SU-DHL-6 (cell line): ENCODE measurements at regions not wholly inside any gene's neighbourhood (a gene's known extent, or its start where the extent isn't known, plus 50 kb on each side); places are given as distances from the start of the nearest gene placed in this dataset.

Experiments used
- H2AFZ ChIP-seq: fragments of 200-600 bp; sonication (generic); 2 replicates; pipeline ENCODE4 v1.6.1; 2014; ENCODE audit warnings: low read depth, mild to moderate bottlenecking, moderate library complexity, mixed read lengths, antibody characterized with exemption, low read length; ENCODE audit not compliant: severe bottlenecking
- H3F3A ChIP-seq: fragments of 200-600 bp; shearing (Covaris generic); 2 replicates; pipeline ENCODE4 v1.6.0; 2016; ENCODE audit warnings: antibody characterized with exemption, mild to moderate bottlenecking; ENCODE audit not compliant: insufficient read depth
- H3K27ac ChIP-seq: fragments of 200-600 bp; sonication (generic); 2 replicates; pipeline ENCODE4 v1.5.1; 2016; ENCODE audit warnings: low read depth, mild to moderate bottlenecking, low read length, moderate library complexity, mixed read lengths
- H3K27me3 ChIP-seq: fragments of 200-600 bp; sonication (generic), shearing (Covaris generic); 2 replicates; pipeline ENCODE4 v1.6.0; 2014; ENCODE audit warnings: mild to moderate bottlenecking, low read length
- H3K36me3 ChIP-seq: fragments of 200-600 bp; sonication (generic); 2 replicates; pipeline ENCODE4 v1.6.1; 2014; ENCODE audit warnings: mild to moderate bottlenecking, low read length, mixed read lengths
- H3K4me2 ChIP-seq: fragments of 300-600, 200-600 bp; shearing (Covaris generic), sonication (generic); 2 replicates; pipeline ENCODE4 v1.6.0; 2014; ENCODE audit warnings: low read length, low read depth, mild to moderate bottlenecking; ENCODE audit not compliant: poor library complexity, severe bottlenecking
- H3K4me3 ChIP-seq: fragments of 200-600 bp; sonication (generic); 2 replicates; pipeline ENCODE4 v1.5.1; 2014; ENCODE audit warnings: antibody characterized with exemption, low read length, mild to moderate bottlenecking, mixed read lengths; ENCODE audit not compliant: insufficient read depth, poor library complexity, severe bottlenecking
- H3K79me2 ChIP-seq: fragments of 200-600 bp; sonication (generic); 2 replicates; pipeline ENCODE4 v1.6.1; 2014; ENCODE audit warnings: mild to moderate bottlenecking, low read length, moderate library complexity; ENCODE audit not compliant: insufficient read depth
- H3K9ac ChIP-seq: fragments of 200-600 bp; sonication (generic); 2 replicates; pipeline ENCODE4 v1.7.0; 2014; ENCODE audit warnings: mild to moderate bottlenecking, low read length
- H3K9me2 ChIP-seq: fragments of 200-600 bp; sonication (generic); replicated peaks from 2 replicates; pipeline ENCODE4 v1.6.1; 2014; ENCODE audit warnings: low read length; ENCODE audit not compliant: insufficient read depth
- H3K9me3 ChIP-seq: fragments of 200-600 bp; sonication (generic); 2 replicates; pipeline ENCODE4 v1.6.1; 2014; ENCODE audit warnings: low read length, mixed read lengths; ENCODE audit not compliant: insufficient read depth
- H4K20me1 ChIP-seq: fragments of 200-600 bp; sonication (generic); 2 replicates; pipeline ENCODE4 v1.6.1; 2014; ENCODE audit warnings: low read depth, mild to moderate bottlenecking, antibody characterized with exemption, low read length, moderate library complexity, mixed read lengths
- EZH2phosphoT487 ChIP-seq: fragments of 200-600 bp; sonication (generic), shearing (Covaris generic); conservative IDR thresholded peaks from 2 replicates; pipeline ENCODE4 v1.6.1; 2018; ENCODE audit warnings: mild to moderate bottlenecking, antibody characterized with exemption, low read length, moderate library complexity, mixed read lengths
- TF ChIP-seq, protein P1 (sequence below): fragments of 200-600 bp; sonication (generic); IDR thresholded peaks from one replicate; pipeline ENCODE4 v1.5.1; 2017; ENCODE audit warnings: antibody characterized with exemption, mild to moderate bottlenecking, low read length, moderate library complexity; ENCODE audit not compliant: insufficient read depth, poor library complexity, severe bottlenecking

DNA sequence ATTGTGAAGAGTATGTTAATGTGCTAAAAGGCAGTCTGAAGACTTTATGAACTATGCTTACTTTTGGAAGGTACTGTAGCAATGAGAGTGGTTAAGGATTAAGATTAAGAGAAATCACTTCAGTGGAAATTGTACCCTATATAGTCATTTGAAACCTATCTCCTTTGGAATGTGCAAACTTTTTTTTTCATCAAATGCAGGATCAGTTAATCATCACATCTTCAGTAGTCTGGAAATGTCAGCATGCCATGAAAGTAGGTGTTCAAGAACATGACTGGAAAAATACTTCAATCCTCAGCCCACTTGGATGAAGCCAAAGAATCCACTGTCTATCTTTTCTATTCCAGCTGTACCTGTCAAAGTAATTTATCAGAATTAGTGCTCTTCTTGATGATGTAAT lies 157.8 kb upstream of the TMEM161B start:
- Histone ChIP-seq H3K4me2 (no peak overlapping the region), H3K9me2 (no peaks in the 10 kb centered on the region), H4K20me1 (no peaks in the 10 kb centered on the region), H3K79me2 (no peaks in the 10 kb centered on the region), H3K9ac (no peak overlapping the region), H3K36me3 (no peaks in the 10 kb centered on the region), H2AFZ (no peak overlapping the region), H3K27me3 (no peaks in the 10 kb centered on the region), H3F3A (no peaks in the 10 kb centered on the region), H3K9me3 (no peaks in the 10 kb centered on the region), H3K4me3 (no peak overlapping the region), H3K27ac (no peak overlapping the region)
- TF ChIP-seq, protein P1, sequence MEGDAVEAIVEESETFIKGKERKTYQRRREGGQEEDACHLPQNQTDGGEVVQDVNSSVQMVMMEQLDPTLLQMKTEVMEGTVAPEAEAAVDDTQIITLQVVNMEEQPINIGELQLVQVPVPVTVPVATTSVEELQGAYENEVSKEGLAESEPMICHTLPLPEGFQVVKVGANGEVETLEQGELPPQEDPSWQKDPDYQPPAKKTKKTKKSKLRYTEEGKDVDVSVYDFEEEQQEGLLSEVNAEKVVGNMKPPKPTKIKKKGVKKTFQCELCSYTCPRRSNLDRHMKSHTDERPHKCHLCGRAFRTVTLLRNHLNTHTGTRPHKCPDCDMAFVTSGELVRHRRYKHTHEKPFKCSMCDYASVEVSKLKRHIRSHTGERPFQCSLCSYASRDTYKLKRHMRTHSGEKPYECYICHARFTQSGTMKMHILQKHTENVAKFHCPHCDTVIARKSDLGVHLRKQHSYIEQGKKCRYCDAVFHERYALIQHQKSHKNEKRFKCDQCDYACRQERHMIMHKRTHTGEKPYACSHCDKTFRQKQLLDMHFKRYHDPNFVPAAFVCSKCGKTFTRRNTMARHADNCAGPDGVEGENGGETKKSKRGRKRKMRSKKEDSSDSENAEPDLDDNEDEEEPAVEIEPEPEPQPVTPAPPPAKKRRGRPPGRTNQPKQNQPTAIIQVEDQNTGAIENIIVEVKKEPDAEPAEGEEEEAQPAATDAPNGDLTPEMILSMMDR, result no peak
- TF ChIP-seq EZH2phosphoT487, result no peak

DNA sequence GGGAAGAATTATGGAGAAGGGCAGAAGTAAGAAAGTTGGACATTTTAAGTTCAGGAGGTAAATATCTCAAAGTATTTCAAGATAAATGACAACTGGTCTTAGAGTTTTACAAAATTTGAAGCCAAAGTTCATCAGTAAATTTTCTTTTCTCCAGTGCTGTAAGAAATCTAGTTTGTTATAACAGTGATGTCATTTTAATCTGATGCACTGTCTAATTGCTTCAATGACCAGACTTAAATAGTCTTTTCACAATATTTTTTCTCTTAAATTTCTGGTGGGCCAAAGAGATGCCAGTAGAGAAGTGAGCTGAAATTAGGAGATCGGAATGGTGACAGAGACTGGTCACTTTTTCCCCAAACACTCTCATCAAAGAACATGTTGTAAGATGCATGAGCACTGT lies 156.5 kb upstream of the TMEM161B start:
- Histone ChIP-seq H3K36me3 (no peaks in the 10 kb centered on the region), H3K4me2 (no peak overlapping the region), H3K79me2 (no peaks in the 10 kb centered on the region), H3K27ac (no peak overlapping the region), H4K20me1 (no peaks in the 10 kb centered on the region), H3K9me3 (no peaks in the 10 kb centered on the region), H3F3A (no peaks in the 10 kb centered on the region), H3K9ac (no peak overlapping the region), H3K9me2 (no peaks in the 10 kb centered on the region), H2AFZ (no peak overlapping the region), H3K27me3 (no peaks in the 10 kb centered on the region), H3K4me3 (no peak overlapping the region)
- TF ChIP-seq EZH2phosphoT487, result no peak
- TF ChIP-seq, protein P1, result no peak

DNA sequence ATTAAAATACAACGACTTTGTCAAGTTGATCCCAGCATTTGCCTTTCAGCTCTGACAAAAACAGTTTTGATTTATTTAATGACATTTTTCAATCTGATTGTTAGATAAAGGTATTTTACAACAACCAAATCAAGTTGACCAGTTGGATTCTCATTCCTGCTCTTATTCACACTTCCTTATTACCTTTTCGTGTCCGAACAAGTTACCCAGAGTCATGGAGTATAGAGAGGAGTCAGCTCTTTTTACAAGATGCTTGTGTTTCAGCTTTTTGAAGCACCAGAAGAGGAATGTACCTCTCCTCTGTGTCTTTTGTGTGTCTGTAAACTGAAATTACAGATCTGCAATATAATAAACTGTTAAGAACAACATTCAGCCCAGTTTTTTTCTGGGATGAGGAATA lies 151.3 kb upstream of the TMEM161B start:
- no peak overlapping the region for H3K27ac ChIP-seq
- no peaks in the 10 kb centered on the region for H3K79me2 ChIP-seq
- no peaks in the 10 kb centered on the region for H4K20me1 ChIP-seq
- H3K4me3 ChIP-seq, result no peak overlapping the region
- TF ChIP-seq, protein P1, result no peak
- no peak for TF ChIP-seq EZH2phosphoT487
- no peaks in the 10 kb centered on the region for H3K9me3 ChIP-seq
- H3K9me2 ChIP-seq, result no peaks in the 10 kb centered on the region
- H2AFZ ChIP-seq, result no peak overlapping the region
- no peak overlapping the region for H3K9ac ChIP-seq
- no peaks in the 10 kb centered on the region for H3K27me3 ChIP-seq
- H3F3A ChIP-seq, result no peaks in the 10 kb centered on the region
- no peaks in the 10 kb centered on the region for H3K36me3 ChIP-seq
- H3K4me2 ChIP-seq, result no peak overlapping the region

DNA sequence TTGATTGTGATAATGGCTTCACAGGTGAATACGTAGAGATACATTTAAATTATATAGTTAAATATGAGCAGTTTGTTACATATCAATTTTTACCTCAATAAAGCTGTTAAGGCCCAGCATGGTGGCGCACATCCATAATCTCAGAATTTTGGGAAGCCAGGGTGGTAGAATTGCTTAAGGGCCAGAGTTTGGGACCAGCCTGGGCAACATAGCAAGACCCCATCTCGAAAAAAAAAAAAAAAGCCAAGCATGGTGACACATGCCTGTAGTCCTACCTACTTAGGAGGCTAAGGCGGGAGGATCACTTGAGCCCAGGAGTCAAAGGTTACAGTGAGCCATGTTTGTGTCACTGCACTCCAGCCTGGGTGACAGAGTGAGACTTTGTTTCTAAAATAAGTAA lies 138.7 kb upstream of the TMEM161B start:
- Histone ChIP-seq H3K9me3 (no peaks in the 10 kb centered on the region), H3K79me2 (no peaks in the 10 kb centered on the region), H3K9me2 (no peaks in the 10 kb centered on the region), H3K4me3 (no peak overlapping the region), H3K9ac (no peak overlapping the region), H3K27ac (no peak overlapping the region), H3F3A (no peaks in the 10 kb centered on the region), H3K4me2 (no peak overlapping the region), H4K20me1 (no peaks in the 10 kb centered on the region), H2AFZ (no peak overlapping the region), H3K27me3 (no peaks in the 10 kb centered on the region), H3K36me3 (no peaks in the 10 kb centered on the region)
- no peak for TF ChIP-seq EZH2phosphoT487
- TF ChIP-seq, protein P1, result no peak
